ENCODE measurements at regions not wholly inside any gene's neighbourhood (a gene's known extent, or its start where the extent isn't known, plus 50 kb on each side); places are given as distances from the start of the nearest gene placed in this dataset.

GRCh38 chr12:114770323-114770722 is 86.3 kb upstream of the TBX3 start:
- peaks cover 0 to 12% of the 10 kb centered on the region in 2 experiments; a peak in 2 of 4 replicates for H3K4me1 ChIP-seq (ENCODE audit: control insufficient read depth in 1 of 2, insufficient read depth in 2 of 2, low read length in 2 of 2)
- H4K20me1 ChIP-seq (ENCODE audit: insufficient read depth): no peaks in the 10 kb centered on the region
- no peak overlapping the region for H3K27ac ChIP-seq (ENCODE audit: low read depth, low read length)
- RAD21 ChIA-PET (ENCODE audit: low non-redundant PET in 1 of 2, low total read pairs in 2 of 2, uncharacterized antibody in 2 of 2, unreplicated experiment in 2 of 2): no interaction called here
- ATAC-seq: no peak
- intact Hi-C loops (cut with micrococcal nuclease): no loop called here
- H3K9me3 ChIP-seq (ENCODE audit: control insufficient read depth in 1 of 2, insufficient read depth in 1 of 2, low read depth in 1 of 2, low read length in 2 of 2): no peaks in the 10 kb centered on the region
- no peak overlapping the region for H3K9ac ChIP-seq (ENCODE audit: low read length)
- H3K36me3 ChIP-seq (ENCODE audit: control insufficient read depth in 1 of 2, insufficient read depth in 2 of 2, low read length in 2 of 2): no peaks in the 10 kb centered on the region
- no TSS peak for BruUV-seq (replicated peaks)
- no peak for DNase-seq (ENCODE audit: low read depth, low spot score)
- TF ChIP-seq CTCF (IDR thresholded peaks at IDR 0.05 in 2 of 3, conservative IDR thresholded peaks at IDR 0.05 in 1 of 3; ENCODE audit: borderline replicate concordance in 1 of 3, insufficient read depth in 1 of 3, low read depth in 2 of 3, low read length in 2 of 3) (no peak), ATF3 (IDR thresholded peaks at IDR 0.05) (no peak), SRF (IDR thresholded peaks at IDR 0.05; ENCODE audit: low read depth) (no peak), ZFX (IDR thresholded peaks at IDR 0.05) (no peak), REST (IDR thresholded peaks at IDR 0.05; ENCODE audit: low read depth) (no peak), POLR2A (IDR thresholded peaks at IDR 0.05; ENCODE audit: borderline replicate concordance, extremely low read depth, insufficient read depth, insufficient read length) (no peak), SP1 (IDR thresholded peaks at IDR 0.05; ENCODE audit: low read depth) (no peak), ELF1 (IDR thresholded peaks at IDR 0.05; ENCODE audit: borderline replicate concordance, low read depth) (no peak), TCF7L2 (IDR thresholded peaks at IDR 0.05; ENCODE audit: borderline replicate concordance, extremely low read depth, insufficient read depth, insufficient read length) (no peak), ZBTB33 (IDR thresholded peaks at IDR 0.05; ENCODE audit: extremely low read depth, insufficient replicate concordance, low read length) (no peak), EZH2 (IDR thresholded peaks at IDR 0.05) (no peak), RAD21 (IDR thresholded peaks at IDR 0.05; ENCODE audit: low read depth) (no peak), POLR2AphosphoS5 (IDR thresholded peaks at IDR 0.05; ENCODE audit: low read depth, low read length) (no peak), YY1 (IDR thresholded peaks at IDR 0.05; ENCODE audit: extremely low read depth, insufficient replicate concordance, low read depth, low read length) (no peak), EZH2phosphoT487 (IDR thresholded peaks at IDR 0.05; ENCODE audit: borderline replicate concordance) (no peak), CEBPB (IDR thresholded peaks at IDR 0.05; ENCODE audit: low read depth) (no peak), CBX3 (IDR thresholded peaks at IDR 0.05; ENCODE audit: low read depth) (no peak), JUND (IDR thresholded peaks at IDR 0.05) (no peak)
- H2AFZ ChIP-seq (ENCODE audit: low read depth, low read length, poor library complexity, severe bottlenecking): no peak overlapping the region
- CTCF ChIA-PET: no interaction called here
- H3K4me2 ChIP-seq (ENCODE audit: low read length): no peak overlapping the region
- POLR2A ChIA-PET: no interaction called here
- no peaks in the 10 kb centered on the region for H3K27me3 ChIP-seq (ENCODE audit: insufficient read depth, low read length)
- no peaks in the 10 kb centered on the region for H3K79me2 ChIP-seq (ENCODE audit: insufficient read depth, low read length)
- H3K4me3 ChIP-seq (replicated peaks in 1 of 2; ENCODE audit: low read depth in 1 of 2, low read length in 2 of 2): no peak overlapping the region
- no peaks in the 10 kb centered on the region for H3K9me2 ChIP-seq (ENCODE audit: insufficient read depth)

All from HCT116 (cell line).